ENCODE measurements at regions not wholly inside any gene's neighbourhood (a gene's known extent, or its start where the extent isn't known, plus 50 kb on each side); places are given as distances from the start of the nearest gene placed in this dataset.

DNA sequence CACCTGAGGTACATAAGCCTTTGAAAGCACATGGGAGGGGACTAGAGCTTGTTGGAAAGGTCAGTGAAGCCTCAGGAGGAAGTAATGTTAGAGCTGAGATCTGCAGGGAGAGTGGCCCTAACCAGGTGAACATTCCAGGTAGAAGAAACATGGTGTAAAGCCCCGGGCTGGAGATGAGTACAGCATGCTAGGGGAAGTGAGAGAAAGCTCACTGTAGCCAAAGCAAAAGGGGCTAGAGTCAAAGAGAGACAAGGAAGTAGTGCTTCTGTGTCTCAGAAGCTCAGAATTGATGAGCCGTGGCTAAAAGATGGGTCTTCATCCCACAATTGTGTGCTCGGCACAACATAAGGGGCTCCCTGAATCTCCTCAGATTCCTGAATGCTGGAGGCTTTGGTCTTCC lies 481.8 kb downstream of the XYLT1 start:
- in situ Hi-C loops (cut with MboI; ENCODE audit: low sequenced_read_pairs in 4 of 4) (no loop called here), intact Hi-C loops (cut with DNase I; ENCODE audit: low total_unique reads) (no loop called here)
- TF ChIP-seq, protein P1, sequence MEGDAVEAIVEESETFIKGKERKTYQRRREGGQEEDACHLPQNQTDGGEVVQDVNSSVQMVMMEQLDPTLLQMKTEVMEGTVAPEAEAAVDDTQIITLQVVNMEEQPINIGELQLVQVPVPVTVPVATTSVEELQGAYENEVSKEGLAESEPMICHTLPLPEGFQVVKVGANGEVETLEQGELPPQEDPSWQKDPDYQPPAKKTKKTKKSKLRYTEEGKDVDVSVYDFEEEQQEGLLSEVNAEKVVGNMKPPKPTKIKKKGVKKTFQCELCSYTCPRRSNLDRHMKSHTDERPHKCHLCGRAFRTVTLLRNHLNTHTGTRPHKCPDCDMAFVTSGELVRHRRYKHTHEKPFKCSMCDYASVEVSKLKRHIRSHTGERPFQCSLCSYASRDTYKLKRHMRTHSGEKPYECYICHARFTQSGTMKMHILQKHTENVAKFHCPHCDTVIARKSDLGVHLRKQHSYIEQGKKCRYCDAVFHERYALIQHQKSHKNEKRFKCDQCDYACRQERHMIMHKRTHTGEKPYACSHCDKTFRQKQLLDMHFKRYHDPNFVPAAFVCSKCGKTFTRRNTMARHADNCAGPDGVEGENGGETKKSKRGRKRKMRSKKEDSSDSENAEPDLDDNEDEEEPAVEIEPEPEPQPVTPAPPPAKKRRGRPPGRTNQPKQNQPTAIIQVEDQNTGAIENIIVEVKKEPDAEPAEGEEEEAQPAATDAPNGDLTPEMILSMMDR (IDR thresholded peaks at IDR 0.05 in 4 of 5, conservative IDR thresholded peaks at IDR 0.05 in 1 of 5) = no peak
- TF ChIP-seq POLR2A (IDR thresholded peaks at IDR 0.05) = no peak
- Histone ChIP-seq H3K4me3 (no peak overlapping the region), H3K9me3 (no peaks in the 10 kb centered on the region), H3K27me3 (no peaks in the 10 kb centered on the region), H3K27ac (no peak overlapping the region), H3K36me3 (no peaks in the 10 kb centered on the region), H3K4me1 (no peaks in the 10 kb centered on the region)
- no peak for ATAC-seq
- no peak for DNase-seq

DNA sequence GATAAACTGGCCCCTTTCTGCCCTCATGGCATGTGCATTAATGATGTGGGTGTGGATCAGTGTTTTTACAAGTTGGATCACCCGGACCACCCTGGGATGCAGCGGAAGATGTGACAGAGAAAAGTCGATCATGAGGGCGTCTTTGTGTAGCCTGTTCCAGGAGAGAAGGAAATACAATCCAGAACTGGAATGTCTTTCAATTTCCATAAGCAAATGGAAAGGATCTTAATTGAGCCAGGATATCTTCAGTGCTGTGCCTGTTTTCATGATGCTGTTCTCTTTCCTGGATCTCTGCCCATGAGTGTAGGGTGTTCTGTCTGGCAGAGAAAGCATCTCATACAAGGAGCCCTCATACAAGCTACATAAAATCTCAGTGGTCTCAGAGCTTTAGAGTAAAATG lies 481.4 kb downstream of the XYLT1 start:
- in situ Hi-C loops (cut with MboI; ENCODE audit: low sequenced_read_pairs in 4 of 4) = no loop called here
- Histone ChIP-seq H3K4me1 (no peaks in the 10 kb centered on the region), H3K36me3 (no peaks in the 10 kb centered on the region), H3K9me3 (no peaks in the 10 kb centered on the region), H3K27ac (no peak overlapping the region), H3K27me3 (no peaks in the 10 kb centered on the region), H3K4me3 (no peak overlapping the region)
- ATAC-seq (no peak), DNase-seq (no peak)
- intact Hi-C loops (cut with DNase I; ENCODE audit: low total_unique reads) = no loop called here
- TF ChIP-seq POLR2A (IDR thresholded peaks at IDR 0.05) = no peak
- TF ChIP-seq, protein P1 (IDR thresholded peaks at IDR 0.05 in 4 of 5, conservative IDR thresholded peaks at IDR 0.05 in 1 of 5) = no peak

DNA sequence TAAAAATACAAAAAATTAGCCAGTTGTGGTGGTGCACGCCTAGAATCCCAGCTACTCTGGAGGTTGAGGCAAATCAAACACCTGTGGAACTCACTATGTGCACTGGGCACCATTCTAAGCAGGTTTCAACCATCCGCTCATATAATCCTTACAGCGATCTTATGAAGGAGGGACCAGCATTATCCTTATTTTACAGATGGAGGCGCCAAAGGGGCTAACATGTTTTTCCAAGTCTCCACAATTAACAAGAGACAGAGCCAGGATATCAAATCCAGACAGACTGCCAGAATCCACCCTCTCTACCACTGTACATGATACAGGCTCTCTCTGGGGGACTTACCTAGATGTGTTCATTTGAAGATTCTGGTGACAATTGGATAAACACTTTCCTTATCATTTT lies 479.0 kb downstream of the XYLT1 start:
- ATAC-seq = no peak
- H3K27ac ChIP-seq = no peak overlapping the region
- H3K4me1 ChIP-seq = no peaks in the 10 kb centered on the region
- H3K27me3 ChIP-seq = no peaks in the 10 kb centered on the region
- H3K9me3 ChIP-seq = no peaks in the 10 kb centered on the region
- in situ Hi-C loops (cut with MboI; ENCODE audit: low sequenced_read_pairs in 4 of 4) = no loop called here
- no peak for DNase-seq
- no peak for TF ChIP-seq POLR2A (IDR thresholded peaks at IDR 0.05)
- TF ChIP-seq, protein P1 (IDR thresholded peaks at IDR 0.05 in 4 of 5, conservative IDR thresholded peaks at IDR 0.05 in 1 of 5) = no peak
- no peak overlapping the region for H3K4me3 ChIP-seq
- intact Hi-C loops (cut with DNase I; ENCODE audit: low total_unique reads) = no loop called here
- no peaks in the 10 kb centered on the region for H3K36me3 ChIP-seq

DNA sequence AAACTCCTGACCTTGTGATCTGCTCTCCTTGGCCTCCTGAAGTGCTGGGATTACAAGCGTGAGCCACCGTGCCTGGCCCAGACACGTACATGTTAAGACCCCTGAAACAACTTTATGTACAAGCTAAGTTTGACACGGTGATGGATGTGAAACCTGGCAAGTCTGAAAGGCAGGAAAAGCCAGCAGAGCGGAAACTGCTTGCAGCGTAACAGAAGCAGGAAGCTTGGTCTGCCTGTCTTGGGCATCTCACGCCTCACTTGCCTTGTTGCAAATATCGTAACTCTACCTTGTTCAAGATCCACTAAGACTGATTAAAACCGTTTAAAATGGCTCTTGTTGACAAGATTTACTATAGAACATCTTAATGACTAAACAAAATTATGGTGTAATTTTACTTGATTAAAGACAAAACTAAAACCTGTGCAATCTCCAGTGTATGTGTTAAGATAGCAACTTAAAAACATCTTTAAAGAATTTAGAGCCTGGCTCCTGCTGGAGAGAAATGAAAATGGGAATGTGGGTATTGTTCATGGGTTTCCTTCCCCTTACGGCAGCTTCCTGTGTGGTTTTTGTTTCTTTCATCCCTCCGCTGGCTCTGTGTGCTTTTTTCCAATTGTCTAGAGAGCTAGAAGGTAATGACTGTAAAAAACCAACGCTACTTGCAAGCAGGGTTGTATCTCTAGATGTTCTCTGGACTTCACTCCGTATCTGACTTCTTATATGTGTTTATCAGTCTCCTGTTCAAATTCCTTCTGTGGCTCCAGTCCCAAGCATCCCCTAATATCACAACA lies 477.6 kb downstream of the XYLT1 start:
- TF ChIP-seq, protein P1 (IDR thresholded peaks at IDR 0.05 in 4 of 5, conservative IDR thresholded peaks at IDR 0.05 in 1 of 5) = no peak
- TF ChIP-seq POLR2A (IDR thresholded peaks at IDR 0.05) = no peak
- no peaks in the 10 kb centered on the region for H3K4me1 ChIP-seq
- in situ Hi-C loops (cut with MboI; ENCODE audit: low sequenced_read_pairs in 4 of 4) = no loop called here

DNA sequence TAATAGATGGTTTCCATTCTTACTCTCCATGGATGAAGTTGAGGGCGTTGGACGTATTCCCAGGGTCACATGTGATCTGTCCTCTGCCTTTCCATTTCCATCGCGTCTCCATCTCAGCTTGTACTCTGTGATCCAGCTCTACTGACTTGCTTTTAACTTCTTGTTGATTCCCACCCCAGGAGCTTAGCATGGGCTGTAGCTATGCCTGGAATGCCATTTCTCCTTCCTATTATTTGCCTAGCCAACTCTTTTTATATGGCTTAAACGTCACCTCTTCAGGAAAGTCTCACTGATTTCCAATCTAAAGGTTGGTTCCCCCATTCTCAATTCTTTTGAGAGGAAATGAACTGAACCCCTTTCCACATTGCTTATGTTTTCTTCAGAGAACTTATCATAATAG lies 475.9 kb downstream of the XYLT1 start:
- Histone ChIP-seq H3K4me3 (no peak overlapping the region), H3K4me1 (no peaks in the 10 kb centered on the region), H3K27ac (no peak overlapping the region), H3K9me3 (no peaks in the 10 kb centered on the region), H3K36me3 (no peaks in the 10 kb centered on the region), H3K27me3 (no peaks in the 10 kb centered on the region)
- intact Hi-C loops (cut with DNase I; ENCODE audit: low total_unique reads) = no loop called here
- no peak for ATAC-seq
- DNase-seq = no peak
- TF ChIP-seq, protein P1 (IDR thresholded peaks at IDR 0.05 in 4 of 5, conservative IDR thresholded peaks at IDR 0.05 in 1 of 5) = no peak
- no peak for TF ChIP-seq POLR2A (IDR thresholded peaks at IDR 0.05)
- in situ Hi-C loops (cut with MboI; ENCODE audit: low sequenced_read_pairs in 4 of 4) = no loop called here

More for the DNA sequence above, 477.6 kb downstream of the XYLT1 start:
- intact Hi-C loops (cut with DNase I; ENCODE audit: low total_unique reads) = no loop called here
- no peak overlapping the region for H3K27ac ChIP-seq
- no peaks in the 10 kb centered on the region for H3K36me3 ChIP-seq
- no peaks in the 10 kb centered on the region for H3K9me3 ChIP-seq
- DNase-seq (no peak), ATAC-seq (no peak)
- no peak overlapping the region for H3K4me3 ChIP-seq
- no peaks in the 10 kb centered on the region for H3K27me3 ChIP-seq

Data from gastrocnemius medialis (tissue), 4 donors.